ENCODE measurements at regions not wholly inside any gene's neighbourhood (a gene's known extent, or its start where the extent isn't known, plus 50 kb on each side); places are given as distances from the start of the nearest gene placed in this dataset.

- no peak for DNase-seq
These were observed 430.5 kb upstream of the ANO3 start for GRCh38 chr11:25901415-25901814.

GRCh38 chr11:25902476-25902875 is 429.5 kb upstream of the ANO3 start:
- no peak for DNase-seq

GRCh38 chr11:25908726-25909125 is 423.2 kb upstream of the ANO3 start:
- no peak for DNase-seq

DNA sequence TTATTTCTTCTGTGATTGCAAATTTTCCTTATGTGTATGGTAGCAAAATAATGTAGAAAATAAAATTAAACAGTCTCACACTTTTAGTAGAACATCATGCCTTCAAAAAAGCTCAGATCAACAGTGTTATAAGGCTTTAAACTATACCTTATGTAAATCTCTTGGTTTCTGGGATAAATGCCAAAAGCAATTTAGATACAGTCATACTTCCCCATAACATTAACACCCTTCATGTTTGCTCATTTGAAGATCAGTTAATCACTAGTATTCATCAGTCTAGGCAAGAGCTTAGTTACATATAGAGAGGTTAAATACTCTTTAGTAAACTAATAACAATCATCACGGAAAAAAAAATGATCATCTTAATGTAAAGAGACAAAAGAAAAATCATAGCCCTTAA is 421.8 kb upstream of the ANO3 start:
- no peak for DNase-seq

- no peak for DNase-seq
These were observed 411.6 kb upstream of the ANO3 start for GRCh38 chr11:25920356-25920755.

GRCh38 chr11:25924586-25924985 is 407.3 kb upstream of the ANO3 start:
- no peak for DNase-seq

- DNase-seq, result no peak
These were observed 406.6 kb upstream of the ANO3 start for GRCh38 chr11:25925359-25925758.

GRCh38 chr11:25927411-25927953 is 404.4 kb upstream of the ANO3 start:
- DNase-seq, result no peak

- no peak for DNase-seq
These were observed 403.9 kb upstream of the ANO3 start for GRCh38 chr11:25928076-25928475.

DNA sequence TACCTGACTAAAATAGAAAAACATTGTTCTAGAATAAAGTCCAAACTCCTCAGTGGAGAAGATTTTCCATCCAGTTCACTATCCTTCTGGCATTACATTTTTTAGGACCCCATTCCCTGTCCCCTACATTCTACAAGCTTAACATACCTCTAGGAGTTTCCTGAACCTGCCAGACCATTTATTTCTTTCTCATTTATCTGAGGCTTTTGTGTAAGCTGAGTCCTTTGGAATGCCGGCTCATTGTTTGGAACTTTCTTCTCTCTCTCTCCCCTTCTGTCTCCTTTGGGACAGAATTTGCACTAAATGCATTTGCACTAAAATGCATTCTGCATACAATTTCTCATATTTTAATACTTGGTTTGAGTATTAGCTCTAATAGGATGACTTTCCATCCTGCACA is 393.0 kb upstream of the ANO3 start:
- DNase-seq, result no peak

GRCh38 chr11:25939691-25940090 is 392.2 kb upstream of the ANO3 start:
- DNase-seq, result no peak

- no peak for DNase-seq
These were observed 390.6 kb upstream of the ANO3 start for GRCh38 chr11:25941353-25941752.

DNA sequence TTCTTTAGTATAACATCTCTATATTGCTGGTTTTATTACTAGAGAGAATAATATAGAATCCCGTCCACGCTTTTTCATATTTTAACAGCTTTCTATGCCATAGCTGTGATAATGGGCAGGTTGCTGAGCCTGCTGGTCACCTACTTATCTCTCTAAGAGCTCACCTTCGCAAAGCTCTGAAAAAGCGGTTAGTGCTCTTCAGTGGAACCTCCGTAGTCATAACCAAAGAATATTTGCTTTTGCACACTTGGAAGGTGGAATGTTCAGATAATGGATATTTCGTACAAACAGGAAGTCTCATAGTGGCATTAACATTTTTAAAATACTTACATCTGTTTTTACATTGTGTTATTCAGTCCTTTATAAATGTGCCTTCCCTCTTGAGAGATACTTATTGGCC is 388.9 kb upstream of the ANO3 start:
- DNase-seq, result no peak

- DNase-seq, result no peak
These were observed 387.9 kb upstream of the ANO3 start for GRCh38 chr11:25943777-25944661.

DNA sequence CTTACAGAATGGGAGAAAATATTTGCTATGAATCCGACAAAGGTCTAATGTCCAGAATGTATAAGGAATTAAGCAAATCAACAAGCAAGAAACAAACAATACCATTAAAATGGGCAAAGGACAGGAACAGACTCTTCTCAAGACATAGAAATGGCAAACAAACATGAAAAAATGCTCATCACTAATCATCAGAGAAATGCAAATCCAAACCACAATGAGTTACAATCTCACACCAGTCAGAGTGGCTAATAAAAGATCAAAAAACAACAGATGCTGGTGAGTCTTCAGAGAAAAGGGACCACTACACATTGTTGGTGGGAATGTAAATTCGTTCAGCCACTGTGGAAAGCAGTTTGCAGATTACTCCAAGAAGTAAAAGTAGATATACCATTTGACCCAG is 382.0 kb upstream of the ANO3 start:
- DNase-seq, result no peak

DNA sequence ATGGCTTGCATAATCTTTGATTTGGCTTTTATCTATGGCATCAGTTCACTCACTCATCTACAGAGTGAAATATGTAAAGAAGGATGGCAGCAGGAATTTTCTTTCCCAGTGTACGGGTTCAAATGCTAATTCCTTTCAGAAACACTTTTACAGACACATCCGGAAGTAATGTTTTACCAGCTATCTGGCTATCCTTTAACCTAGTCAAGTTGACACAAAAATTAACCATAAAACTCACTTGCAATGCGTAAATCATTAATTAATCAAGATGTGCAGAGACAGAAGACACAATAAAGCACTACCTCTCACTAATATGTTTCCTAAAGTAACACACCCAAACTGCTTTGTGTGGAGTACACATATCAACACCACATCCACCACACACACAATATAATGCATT is 378.9 kb upstream of the ANO3 start:
- no peak for DNase-seq

DNA sequence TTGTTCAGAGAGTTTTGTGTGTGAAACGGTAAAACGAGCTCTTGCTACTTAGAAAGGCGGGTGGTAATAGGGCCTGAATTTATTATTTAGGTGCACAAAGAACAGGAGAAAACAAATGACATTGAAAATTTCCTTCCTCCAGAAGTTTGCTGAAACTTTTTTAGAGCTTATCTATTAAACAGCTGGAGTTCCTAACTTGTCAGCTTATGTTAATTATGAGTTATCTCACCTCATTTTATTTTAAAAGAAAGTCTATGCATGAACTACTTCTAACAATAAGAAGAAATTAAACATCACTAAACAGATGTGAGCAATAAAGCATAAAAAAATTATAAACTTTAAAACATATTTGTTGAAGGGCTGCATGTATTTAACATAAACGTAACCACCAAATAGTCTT is 373.9 kb upstream of the ANO3 start:
- DNase-seq, result no peak

- no peak for DNase-seq
These were observed 370.4 kb upstream of the ANO3 start for GRCh38 chr11:25961539-25961938.

GRCh38 chr11:25970726-25971508 is 361.0 kb upstream of the ANO3 start:
- no peak for DNase-seq

GRCh38 chr11:25980091-25980490 is 351.8 kb upstream of the ANO3 start:
- no peak for DNase-seq

DNA sequence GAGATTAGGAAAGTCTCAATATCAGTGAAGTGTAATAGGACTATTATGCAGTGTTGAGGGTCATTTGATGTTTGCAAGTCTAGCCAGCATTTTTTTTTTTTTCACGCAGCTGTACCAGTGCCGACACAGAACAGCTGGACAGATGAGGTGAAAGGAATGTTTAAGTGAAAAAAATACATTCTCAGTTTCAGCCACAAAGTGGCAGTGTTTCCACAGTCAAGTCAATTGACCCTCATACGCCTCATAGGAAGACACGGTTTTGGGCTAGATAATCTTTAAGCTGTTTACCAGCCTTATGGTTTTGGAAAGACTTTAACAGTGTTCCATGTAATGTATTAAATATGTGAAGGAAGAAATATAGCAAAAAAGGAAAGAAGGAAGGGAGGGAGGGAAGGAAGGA is 349.9 kb upstream of the ANO3 start:
- DNase-seq, result peak; percentile 5 to 24 (median 10)

- DNase-seq, result no peak
These were observed 348.6 kb upstream of the ANO3 start for GRCh38 chr11:25983280-25983679.

- DNase-seq, result no peak
These were observed 343.8 kb upstream of the ANO3 start for GRCh38 chr11:25988178-25988577.

DNA sequence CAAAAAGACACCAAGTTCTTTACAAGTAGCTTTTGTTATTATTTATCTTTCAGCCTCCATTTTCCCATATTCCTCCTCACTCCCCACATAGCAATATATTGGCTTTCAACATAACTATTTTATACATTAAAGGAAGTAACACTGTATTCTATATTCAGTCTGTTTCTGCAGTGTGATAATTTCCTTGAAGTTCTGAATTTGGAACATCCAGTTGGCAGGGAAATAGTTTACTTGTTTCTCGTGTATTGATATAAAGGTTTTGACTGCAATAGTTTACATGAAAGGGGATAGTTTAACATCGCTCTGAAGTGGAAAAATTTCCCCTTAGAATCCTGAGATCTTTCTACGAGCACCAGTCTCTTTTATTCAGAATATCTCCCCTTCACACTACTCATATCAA is 341.5 kb upstream of the ANO3 start:
- DNase-seq, result no peak

Data from suppressor macrophage treated with lipopolysaccharide for 1 hour (primary cell).